Osteocyte (in vitro differentiated cells): ENCODE measurements at regions not wholly inside any gene's neighbourhood (a gene's known extent, or its start where the extent isn't known, plus 50 kb on each side); places are given as distances from the start of the nearest gene placed in this dataset.

Experiments
- DNase-seq: peaks from one replicate; pipeline ENCODE4 v3.0.0; 2021; ENCODE audit warnings: mixed read lengths; ENCODE audit not compliant: unreplicated experiment; ENCODE audit errors: extremely low spot score
- H3K27ac Mint-ChIP-seq: one replicate; pipeline ENCODE4 v1.8.0; 2021; ENCODE audit warnings: mild to moderate bottlenecking, mixed read lengths; ENCODE audit not compliant: unreplicated experiment
- H3K27me3 Mint-ChIP-seq: one replicate; pipeline ENCODE4 v1.8.0; 2021; ENCODE audit warnings: mixed read lengths; ENCODE audit not compliant: unreplicated experiment
- H3K36me3 Mint-ChIP-seq: one replicate; pipeline ENCODE4 v1.8.0; 2021; ENCODE audit warnings: mixed read lengths; ENCODE audit not compliant: unreplicated experiment
- H3K4me1 Mint-ChIP-seq: one replicate; pipeline ENCODE4 v1.8.0; 2021; ENCODE audit warnings: mixed read lengths; ENCODE audit not compliant: unreplicated experiment
- H3K4me3 Mint-ChIP-seq: one replicate; pipeline ENCODE4 v1.8.0; 2021; ENCODE audit warnings: mild to moderate bottlenecking, moderate library complexity, mixed read lengths; ENCODE audit not compliant: unreplicated experiment
- H3K9me3 Mint-ChIP-seq: one replicate; pipeline ENCODE4 v1.8.0; 2021; ENCODE audit warnings: mixed read lengths; ENCODE audit not compliant: unreplicated experiment
- CTCF ChIP-seq: fragments of 200-600 bp; sonication (generic); IDR thresholded peaks from 2 replicates; pipeline ENCODE4 v1.5.0; 2021; ENCODE audit warnings: antibody characterized with exemption, mild to moderate bottlenecking, moderate library complexity

DNA sequence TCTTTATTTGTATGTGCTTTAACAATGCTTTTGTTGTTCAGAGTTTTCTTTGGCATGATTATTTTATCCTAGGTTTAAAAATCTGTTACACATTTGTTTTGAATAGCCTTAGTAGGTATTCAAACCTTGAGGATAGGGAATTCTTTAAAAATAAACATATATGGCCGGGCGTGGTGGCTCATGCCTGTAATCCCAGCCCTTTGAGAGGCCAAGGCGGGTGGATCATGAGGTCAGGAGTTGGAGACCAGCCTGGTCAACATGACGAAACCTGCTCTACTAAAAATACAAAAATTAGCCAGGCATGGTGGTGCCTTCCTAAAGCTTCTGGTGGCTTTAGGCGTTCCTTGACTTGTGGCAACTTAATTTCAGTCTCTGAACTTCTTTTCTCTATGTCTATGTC lies 743.3 kb upstream of the EPHA6 start:
- no peaks in the 10 kb centered on the region for H3K4me1 Mint-ChIP-seq
- H3K27me3 Mint-ChIP-seq, result no peaks in the 10 kb centered on the region
- H3K27ac Mint-ChIP-seq, result no peak overlapping the region
- no peak overlapping the region for H3K4me3 Mint-ChIP-seq
- H3K9me3 Mint-ChIP-seq, result no peaks in the 10 kb centered on the region
- no peaks in the 10 kb centered on the region for H3K36me3 Mint-ChIP-seq
- DNase-seq, result no peak
- TF ChIP-seq CTCF, result no peak

- no peaks in the 10 kb centered on the region for H3K27me3 Mint-ChIP-seq
- DNase-seq, result no peak
- H3K9me3 Mint-ChIP-seq, result no peaks in the 10 kb centered on the region
- H3K27ac Mint-ChIP-seq, result no peak overlapping the region
- H3K4me1 Mint-ChIP-seq, result no peaks in the 10 kb centered on the region
- no peak for TF ChIP-seq CTCF
- no peaks in the 10 kb centered on the region for H3K36me3 Mint-ChIP-seq
- H3K4me3 Mint-ChIP-seq, result no peak overlapping the region
Observed at GRCh38 chr3:96072226-96072625, 742.2 kb upstream of the EPHA6 start.

DNA sequence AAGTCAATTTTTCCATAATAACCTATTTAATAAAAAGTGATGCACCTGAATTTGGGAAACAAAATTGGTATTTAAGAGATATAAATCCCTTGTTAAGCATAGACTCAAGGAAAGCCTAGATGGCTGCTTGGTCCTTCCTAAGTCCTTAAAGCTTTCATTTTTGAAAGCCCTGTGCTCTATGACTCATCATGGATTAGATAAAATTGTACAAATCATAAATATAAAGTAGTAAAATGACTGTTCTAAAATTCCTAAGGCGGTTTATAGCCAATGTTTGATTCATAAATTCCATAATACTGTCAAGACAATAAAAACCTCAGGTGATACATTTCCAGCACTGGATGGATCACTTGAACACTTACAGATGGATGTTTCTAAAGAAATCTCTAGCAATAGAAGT lies 730.8 kb upstream of the EPHA6 start:
- no peaks in the 10 kb centered on the region for H3K36me3 Mint-ChIP-seq
- no peak overlapping the region for H3K27ac Mint-ChIP-seq
- no peaks in the 10 kb centered on the region for H3K4me1 Mint-ChIP-seq
- DNase-seq, result no peak
- H3K4me3 Mint-ChIP-seq, result no peak overlapping the region
- no peak for TF ChIP-seq CTCF
- H3K27me3 Mint-ChIP-seq, result no peaks in the 10 kb centered on the region
- peaks cover 12% of the 10 kb centered on the region for H3K9me3 Mint-ChIP-seq

DNA sequence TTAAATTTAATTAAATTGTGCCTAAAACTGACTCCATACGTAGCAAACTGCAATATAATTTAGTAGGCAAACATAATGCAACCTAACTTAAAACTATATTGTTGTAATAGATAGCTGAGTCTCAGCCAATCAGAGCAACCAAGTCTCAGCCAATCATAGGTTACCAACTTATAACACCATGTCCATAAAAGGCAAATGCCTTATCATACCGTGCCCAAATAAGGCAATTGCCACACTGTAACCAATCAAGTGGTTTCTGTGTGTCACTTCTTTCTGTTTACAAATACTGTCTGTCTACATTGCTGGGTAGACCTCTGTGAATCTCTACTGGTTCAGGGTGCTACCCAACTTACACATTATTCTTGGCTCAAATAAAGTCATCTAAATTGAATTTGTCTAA lies 728.4 kb upstream of the EPHA6 start:
- H3K4me3 Mint-ChIP-seq, result no peak overlapping the region
- H3K36me3 Mint-ChIP-seq, result no peaks in the 10 kb centered on the region
- H3K9me3 Mint-ChIP-seq, result peaks cover 12% of the 10 kb centered on the region
- no peak overlapping the region for H3K27ac Mint-ChIP-seq
- no peak for TF ChIP-seq CTCF
- H3K27me3 Mint-ChIP-seq, result no peaks in the 10 kb centered on the region
- H3K4me1 Mint-ChIP-seq, result no peaks in the 10 kb centered on the region
- DNase-seq, result no peak

DNA sequence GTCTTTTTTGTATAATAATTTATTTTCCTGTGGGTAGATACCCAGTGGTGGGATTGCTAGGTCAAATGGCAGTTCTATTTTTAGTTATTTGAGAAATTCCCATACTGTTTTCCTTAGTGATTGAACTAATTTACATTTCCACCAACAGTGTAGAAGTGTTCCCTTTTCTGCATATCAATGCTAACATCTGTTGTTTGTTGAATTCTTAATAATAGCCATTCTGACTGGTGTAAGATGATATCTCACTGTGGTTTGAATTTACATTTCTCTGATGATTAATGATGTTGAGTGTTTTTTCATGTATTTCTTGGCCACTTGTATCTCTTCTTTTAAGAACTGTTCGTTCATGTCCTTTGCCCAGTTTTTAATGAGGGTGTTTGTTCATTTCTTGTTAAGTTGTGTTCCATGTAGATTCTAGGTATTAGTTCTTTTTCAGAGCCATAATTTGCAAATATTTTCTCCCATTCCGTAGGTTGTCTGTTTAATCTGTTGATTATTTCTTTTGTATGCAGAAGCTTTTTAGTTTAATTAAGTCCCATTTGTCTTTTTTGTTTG lies 713.3 kb upstream of the EPHA6 start:
- H3K36me3 Mint-ChIP-seq, result no peaks in the 10 kb centered on the region
- H3K4me1 Mint-ChIP-seq, result no peaks in the 10 kb centered on the region
- no peak overlapping the region for H3K27ac Mint-ChIP-seq
- DNase-seq, result no peak
- H3K27me3 Mint-ChIP-seq, result no peaks in the 10 kb centered on the region
- no peak overlapping the region for H3K4me3 Mint-ChIP-seq
- no peak for TF ChIP-seq CTCF
- H3K9me3 Mint-ChIP-seq, result no peaks in the 10 kb centered on the region
